KMS-11 (cell line): ENCODE measurements at regions not wholly inside any gene's neighbourhood (a gene's known extent, or its start where the extent isn't known, plus 50 kb on each side); places are given as distances from the start of the nearest gene placed in this dataset.

Experiments used
- H2AFZ ChIP-seq: fragments of 200-600 bp; sonication (generic); 2 replicates; pipeline ENCODE4 v1.6.1; 2016; ENCODE audit warnings: antibody characterized with exemption, mixed run types, low read depth
- H3K27ac ChIP-seq: fragments of 200-600 bp; sonication (generic); 2 replicates; pipeline ENCODE4 v1.6.1; 2016; ENCODE audit warnings: mild to moderate bottlenecking, mixed run types
- H3K27me3 ChIP-seq: fragments of 200-600 bp; sonication (generic); 2 replicates; pipeline ENCODE4 v1.6.1; 2017; ENCODE audit warnings: mild to moderate bottlenecking, low read depth, mixed run types, moderate library complexity; ENCODE audit not compliant: insufficient read depth
- H3K36me3 ChIP-seq: fragments of 200-600 bp; sonication (generic); 2 replicates; pipeline ENCODE4 v1.6.1; 2017; ENCODE audit warnings: mild to moderate bottlenecking, mixed run types; ENCODE audit not compliant: insufficient read depth
- H3K4me1 ChIP-seq: fragments of 200-600 bp; sonication (generic); 2 replicates; pipeline ENCODE4 v1.6.1; 2016; ENCODE audit warnings: mild to moderate bottlenecking, low read depth, mixed run types; ENCODE audit not compliant: poor library complexity, severe bottlenecking
- H3K4me2 ChIP-seq: fragments of 200-600 bp; sonication (generic); 2 replicates; pipeline ENCODE4 v1.7.0; 2016; ENCODE audit warnings: mild to moderate bottlenecking, mixed run types
- H3K4me3 ChIP-seq: fragments of 200-600 bp; sonication (generic); IDR thresholded peaks from 2 replicates; pipeline ENCODE4 v1.6.1; 2017; ENCODE audit warnings: low read depth, low read length, mixed read lengths; ENCODE audit not compliant: insufficient read depth
- H3K79me2 ChIP-seq: fragments of 200-600 bp; sonication (generic); 2 replicates; pipeline ENCODE4 v1.6.1; 2016; ENCODE audit warnings: low read depth, mixed run types; ENCODE audit not compliant: insufficient read depth
- H3K9ac ChIP-seq: fragments of 200-600 bp; sonication (generic); 2 replicates; pipeline ENCODE4 v1.6.1; 2016; ENCODE audit warnings: mild to moderate bottlenecking, mixed run types
- H4K20me1 ChIP-seq: fragments of 200-600 bp; sonication (generic); 2 replicates; pipeline ENCODE4 v1.6.1; 2016; ENCODE audit warnings: mild to moderate bottlenecking, mixed run types; ENCODE audit not compliant: insufficient read depth
- TF ChIP-seq, protein P1 (sequence below): fragments of 200-600 bp; sonication (generic); conservative IDR thresholded peaks from 2 replicates; pipeline ENCODE4 v1.6.1; 2017; ENCODE audit warnings: low read depth, mild to moderate bottlenecking, antibody characterized with exemption, low read length, moderate library complexity, mixed read lengths

DNA sequence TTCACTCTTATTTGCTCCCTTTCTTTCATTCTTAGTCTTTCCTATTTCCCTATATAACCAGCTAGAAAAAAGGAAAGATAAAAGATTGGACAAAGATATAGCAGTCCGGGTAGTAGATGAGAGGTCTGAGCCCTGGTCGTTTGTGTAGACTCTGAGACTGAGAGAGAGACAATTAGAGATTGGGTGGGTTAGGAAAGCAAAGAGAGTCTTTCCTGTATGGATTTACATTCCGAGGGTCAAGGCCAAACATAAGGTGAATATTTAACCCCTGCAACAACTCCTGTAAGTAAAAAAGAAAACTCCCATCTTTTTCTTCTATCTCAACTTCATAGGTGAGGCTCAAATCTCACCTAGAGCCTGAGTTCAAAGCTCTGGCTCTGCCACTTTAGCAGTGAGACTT lies 218.0 kb upstream of the FGGY start:
- Histone ChIP-seq H3K27me3 (no peaks in the 10 kb centered on the region), H3K4me2 (no peak overlapping the region), H4K20me1 (no peaks in the 10 kb centered on the region), H3K4me3 (no peak overlapping the region), H2AFZ (no peak overlapping the region), H3K9ac (no peak overlapping the region), H3K79me2 (no peaks in the 10 kb centered on the region), H3K27ac (no peak overlapping the region), H3K4me1 (no peaks in the 10 kb centered on the region), H3K36me3 (no peaks in the 10 kb centered on the region)
- TF ChIP-seq, protein P1, sequence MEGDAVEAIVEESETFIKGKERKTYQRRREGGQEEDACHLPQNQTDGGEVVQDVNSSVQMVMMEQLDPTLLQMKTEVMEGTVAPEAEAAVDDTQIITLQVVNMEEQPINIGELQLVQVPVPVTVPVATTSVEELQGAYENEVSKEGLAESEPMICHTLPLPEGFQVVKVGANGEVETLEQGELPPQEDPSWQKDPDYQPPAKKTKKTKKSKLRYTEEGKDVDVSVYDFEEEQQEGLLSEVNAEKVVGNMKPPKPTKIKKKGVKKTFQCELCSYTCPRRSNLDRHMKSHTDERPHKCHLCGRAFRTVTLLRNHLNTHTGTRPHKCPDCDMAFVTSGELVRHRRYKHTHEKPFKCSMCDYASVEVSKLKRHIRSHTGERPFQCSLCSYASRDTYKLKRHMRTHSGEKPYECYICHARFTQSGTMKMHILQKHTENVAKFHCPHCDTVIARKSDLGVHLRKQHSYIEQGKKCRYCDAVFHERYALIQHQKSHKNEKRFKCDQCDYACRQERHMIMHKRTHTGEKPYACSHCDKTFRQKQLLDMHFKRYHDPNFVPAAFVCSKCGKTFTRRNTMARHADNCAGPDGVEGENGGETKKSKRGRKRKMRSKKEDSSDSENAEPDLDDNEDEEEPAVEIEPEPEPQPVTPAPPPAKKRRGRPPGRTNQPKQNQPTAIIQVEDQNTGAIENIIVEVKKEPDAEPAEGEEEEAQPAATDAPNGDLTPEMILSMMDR: no peak

DNA sequence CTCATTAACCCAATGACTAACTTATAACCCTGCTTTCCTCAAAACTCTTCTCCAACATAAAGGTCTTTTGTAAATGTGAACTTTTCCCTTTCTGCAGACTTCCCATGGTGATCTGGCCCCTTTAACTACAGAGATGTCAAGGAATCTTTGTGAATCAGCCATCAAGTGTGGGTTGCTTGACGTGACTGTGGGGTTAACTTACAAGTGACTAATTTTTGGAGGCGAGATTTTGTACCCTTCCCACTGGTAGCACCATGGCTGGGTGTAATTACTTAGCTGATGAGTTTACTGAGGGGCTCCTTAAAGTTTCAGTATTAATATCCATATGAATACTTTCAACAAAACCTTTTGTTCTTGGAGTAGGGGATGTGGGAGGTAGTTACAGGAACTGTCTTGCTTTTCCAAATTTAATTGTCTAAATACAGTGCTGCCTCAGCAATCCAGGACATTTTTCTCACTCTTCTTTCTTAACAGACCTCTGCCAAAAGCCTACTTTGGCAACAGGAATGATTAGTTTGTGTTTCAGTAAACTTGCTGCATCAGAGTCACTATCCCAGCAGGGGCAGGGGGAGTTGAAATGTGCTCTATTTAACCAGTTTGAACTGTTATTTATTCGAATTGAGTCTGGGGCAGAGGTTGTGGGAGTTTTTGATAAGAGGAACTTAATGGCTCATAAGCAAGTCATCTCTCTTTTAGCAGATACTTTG lies 217.3 kb upstream of the FGGY start:
- Histone ChIP-seq H3K9ac (no peak overlapping the region), H3K4me2 (no peak overlapping the region)

DNA sequence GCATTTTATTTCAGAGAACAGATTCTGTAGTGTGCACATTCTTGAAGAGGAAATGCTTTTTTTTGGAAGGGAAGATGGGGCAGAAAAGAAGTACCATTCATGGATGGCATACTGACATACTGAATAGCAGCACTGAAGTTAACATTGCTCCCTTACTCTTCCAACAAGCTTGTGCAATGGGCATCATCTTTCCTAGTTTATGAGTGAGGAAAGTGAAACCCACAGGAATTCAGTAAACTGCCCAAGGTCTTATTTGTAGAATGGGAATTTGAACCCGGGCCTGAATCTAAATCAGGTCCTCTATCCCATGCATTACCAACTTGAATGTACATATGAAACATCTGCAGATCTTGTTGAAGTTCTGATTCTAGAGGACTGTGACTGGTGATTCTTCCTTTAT lies 215.7 kb upstream of the FGGY start:
- no peak overlapping the region for H2AFZ ChIP-seq
- H3K27ac ChIP-seq: no peak overlapping the region
- H3K9ac ChIP-seq: no peak overlapping the region
- H4K20me1 ChIP-seq: no peaks in the 10 kb centered on the region
- no peaks in the 10 kb centered on the region for H3K27me3 ChIP-seq
- no peak overlapping the region for H3K4me3 ChIP-seq
- H3K4me2 ChIP-seq: no peak overlapping the region
- TF ChIP-seq, protein P1: no peak
- no peaks in the 10 kb centered on the region for H3K36me3 ChIP-seq
- H3K4me1 ChIP-seq: no peaks in the 10 kb centered on the region
- no peaks in the 10 kb centered on the region for H3K79me2 ChIP-seq

More for the DNA sequence above, 217.3 kb upstream of the FGGY start:
- no peak overlapping the region for H3K4me3 ChIP-seq
- H4K20me1 ChIP-seq: no peaks in the 10 kb centered on the region
- TF ChIP-seq, protein P1: no peak
- H3K79me2 ChIP-seq: no peaks in the 10 kb centered on the region
- no peaks in the 10 kb centered on the region for H3K4me1 ChIP-seq
- H3K36me3 ChIP-seq: no peaks in the 10 kb centered on the region
- H2AFZ ChIP-seq: no peak overlapping the region
- H3K27me3 ChIP-seq: no peaks in the 10 kb centered on the region
- H3K27ac ChIP-seq: no peak overlapping the region

DNA sequence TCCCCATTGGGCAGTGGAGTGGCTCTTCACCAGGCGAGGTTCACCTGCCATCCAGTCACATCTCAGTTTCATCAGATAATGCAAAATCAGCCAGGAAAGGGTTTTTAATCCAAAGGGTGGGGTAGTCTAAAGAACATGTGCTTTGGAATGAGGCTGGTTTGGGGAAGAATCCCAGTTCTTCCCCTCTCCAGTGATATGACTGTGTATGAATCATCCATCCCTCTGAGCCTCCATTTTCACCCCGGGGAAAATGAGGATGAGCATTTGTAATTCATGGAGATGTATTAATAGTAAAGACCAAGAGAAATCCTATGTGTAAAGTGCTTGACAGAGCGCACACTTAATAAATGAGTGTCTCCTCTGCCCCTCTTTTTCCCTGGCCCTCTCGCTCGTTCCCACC lies 215.1 kb upstream of the FGGY start:
- Histone ChIP-seq H3K79me2 (no peaks in the 10 kb centered on the region), H3K27me3 (no peaks in the 10 kb centered on the region), H3K4me1 (no peaks in the 10 kb centered on the region), H3K27ac (no peak overlapping the region), H2AFZ (no peak overlapping the region), H4K20me1 (no peaks in the 10 kb centered on the region), H3K36me3 (no peaks in the 10 kb centered on the region), H3K9ac (no peak overlapping the region), H3K4me2 (no peak overlapping the region), H3K4me3 (no peak overlapping the region)
- TF ChIP-seq, protein P1: no peak
